ENCODE measurements at regions not wholly inside any gene's neighbourhood (a gene's known extent, or its start where the extent isn't known, plus 50 kb on each side); places are given as distances from the start of the nearest gene placed in this dataset.

GRCh38 chr11:86158704-86159580 lies 85.6 kb upstream of the EED start:
- DNase-seq (ENCODE audit: low spot score), result no peak
- Histone ChIP-seq H3K36me3 (ENCODE audit: control insufficient read depth in 4 of 4, insufficient read depth in 3 of 4, low read depth in 1 of 4, low read length in 3 of 4) (no peaks in the 10 kb centered on the region), H3K9me3 (ENCODE audit: control insufficient read depth in 4 of 4, low read length in 3 of 4) (no peaks in the 10 kb centered on the region), H3K27me3 (ENCODE audit: control insufficient read depth in 4 of 4, insufficient read depth in 4 of 4, low read length in 3 of 4) (no peaks in the 10 kb centered on the region), H3K27ac (ENCODE audit: low read depth in 1 of 2, low read length in 2 of 2) (no peak overlapping the region), H3K9ac (ENCODE audit: low read depth in 1 of 2, low read length in 2 of 2) (no peak overlapping the region), H3K4me3 (ENCODE audit: low read depth in 1 of 3, low read length in 3 of 3) (no peak overlapping the region), H3K4me1 (ENCODE audit: control insufficient read depth in 4 of 4, insufficient read depth in 4 of 4, low read length in 3 of 4) (peaks cover 0 to 10% (median 4%) of the 10 kb centered on the region in 4 donors)
- TF ChIP-seq HNF4G (IDR thresholded peaks at IDR 0.05) (no peak), NR2F2 (IDR thresholded peaks at IDR 0.05) (no peak), TAF1 (conservative IDR thresholded peaks at IDR 0.05) (no peak), GABPA (IDR thresholded peaks at IDR 0.05 in 1 of 2, conservative IDR thresholded peaks at IDR 0.05 in 1 of 2) (no peak), JUND (IDR thresholded peaks at IDR 0.05) (no peak), RXRA (IDR thresholded peaks at IDR 0.05) (no peak), ZBTB33 (IDR thresholded peaks at IDR 0.05) (no peak), HNF4A (conservative IDR thresholded peaks at IDR 0.05) (no peak), EGR1 (IDR thresholded peaks at IDR 0.05; ENCODE audit: low read depth in 2 of 2) (no peak), YY1 (IDR thresholded peaks at IDR 0.05) (no peak), FOXA1 (IDR thresholded peaks at IDR 0.05) (no peak)
- TF ChIP-seq, protein P1, sequence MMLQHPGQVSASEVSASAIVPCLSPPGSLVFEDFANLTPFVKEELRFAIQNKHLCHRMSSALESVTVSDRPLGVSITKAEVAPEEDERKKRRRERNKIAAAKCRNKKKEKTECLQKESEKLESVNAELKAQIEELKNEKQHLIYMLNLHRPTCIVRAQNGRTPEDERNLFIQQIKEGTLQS (IDR thresholded peaks at IDR 0.05), result no peak
- 90% methylated on average over 3 of the region's 3 CpGs for WGBS

DNA sequence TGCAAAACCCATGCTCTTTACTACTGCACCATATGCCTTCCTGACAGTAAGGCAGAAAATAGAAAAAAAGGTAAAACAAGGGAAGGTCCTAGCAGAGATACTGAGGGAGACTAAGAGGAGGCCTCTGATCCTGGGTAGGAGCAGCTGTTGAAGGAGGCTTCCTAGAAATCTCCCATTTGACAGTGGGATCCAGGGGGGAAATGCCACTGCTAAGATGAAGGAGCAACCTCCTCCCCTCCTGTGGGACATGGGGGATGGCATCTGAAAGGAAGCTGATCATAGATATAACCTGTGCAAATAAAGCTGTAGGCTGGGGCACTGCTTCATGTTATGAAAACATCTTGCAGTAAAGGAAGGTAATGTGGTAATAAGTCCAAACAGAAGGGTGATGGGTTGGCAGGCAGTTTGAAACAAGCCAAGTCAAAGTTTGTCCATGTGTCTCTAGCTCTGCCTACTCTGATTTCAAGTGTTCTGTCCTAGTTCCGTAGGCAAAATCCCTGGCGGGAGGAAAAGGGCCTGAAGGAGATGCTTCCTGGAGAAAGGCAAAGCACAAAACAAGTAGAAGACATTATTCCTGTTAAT lies 86.7 kb upstream of the EED start:
- H3K27ac ChIP-seq (ENCODE audit: low read depth in 1 of 2, low read length in 2 of 2), result no peak overlapping the region
- no peaks in the 10 kb centered on the region for H3K27me3 ChIP-seq (ENCODE audit: control insufficient read depth in 4 of 4, insufficient read depth in 4 of 4, low read length in 3 of 4)
- no peak overlapping the region for H3K9ac ChIP-seq (ENCODE audit: low read depth in 1 of 2, low read length in 2 of 2)
- 54% methylated on average over 2 of the region's 2 CpGs for WGBS
- H3K9me3 ChIP-seq (ENCODE audit: control insufficient read depth in 4 of 4, low read length in 3 of 4), result no peaks in the 10 kb centered on the region
- peaks cover 2 to 20% (median 8%) of the 10 kb centered on the region in 4 donors for H3K4me1 ChIP-seq (ENCODE audit: control insufficient read depth in 4 of 4, insufficient read depth in 4 of 4, low read length in 3 of 4)
- no peak for TF ChIP-seq EGR1 (IDR thresholded peaks at IDR 0.05; ENCODE audit: low read depth in 2 of 2)
- no peak overlapping the region for H3K4me3 ChIP-seq (ENCODE audit: low read depth in 1 of 3, low read length in 3 of 3)
- no peaks in the 10 kb centered on the region for H3K36me3 ChIP-seq (ENCODE audit: control insufficient read depth in 4 of 4, insufficient read depth in 3 of 4, low read depth in 1 of 4, low read length in 3 of 4)
- DNase-seq (ENCODE audit: low spot score), result no peak

- Histone ChIP-seq H3K9me3 (ENCODE audit: control insufficient read depth in 4 of 4, low read length in 3 of 4) (no peaks in the 10 kb centered on the region), H3K4me3 (ENCODE audit: low read depth in 1 of 3, low read length in 3 of 3) (no peak overlapping the region), H3K4me1 (ENCODE audit: control insufficient read depth in 4 of 4, insufficient read depth in 4 of 4, low read length in 3 of 4) (peaks cover under 1 to 26% (median 13%) of the 10 kb centered on the region in 4 donors), H3K27ac (ENCODE audit: low read depth in 1 of 2, low read length in 2 of 2) (no peak overlapping the region), H3K9ac (ENCODE audit: low read depth in 1 of 2, low read length in 2 of 2) (no peak overlapping the region), H3K36me3 (ENCODE audit: control insufficient read depth in 4 of 4, insufficient read depth in 3 of 4, low read depth in 1 of 4, low read length in 3 of 4) (no peaks in the 10 kb centered on the region), H3K27me3 (ENCODE audit: control insufficient read depth in 4 of 4, insufficient read depth in 4 of 4, low read length in 3 of 4) (no peaks in the 10 kb centered on the region)
- TF ChIP-seq EGR1 (IDR thresholded peaks at IDR 0.05; ENCODE audit: low read depth in 2 of 2) (no peak), ZBTB33 (IDR thresholded peaks at IDR 0.05) (no peak), FOXA2 (IDR thresholded peaks at IDR 0.05) (no peak), NR2F2 (IDR thresholded peaks at IDR 0.05) (no peak)
- TF ChIP-seq, protein P2, sequence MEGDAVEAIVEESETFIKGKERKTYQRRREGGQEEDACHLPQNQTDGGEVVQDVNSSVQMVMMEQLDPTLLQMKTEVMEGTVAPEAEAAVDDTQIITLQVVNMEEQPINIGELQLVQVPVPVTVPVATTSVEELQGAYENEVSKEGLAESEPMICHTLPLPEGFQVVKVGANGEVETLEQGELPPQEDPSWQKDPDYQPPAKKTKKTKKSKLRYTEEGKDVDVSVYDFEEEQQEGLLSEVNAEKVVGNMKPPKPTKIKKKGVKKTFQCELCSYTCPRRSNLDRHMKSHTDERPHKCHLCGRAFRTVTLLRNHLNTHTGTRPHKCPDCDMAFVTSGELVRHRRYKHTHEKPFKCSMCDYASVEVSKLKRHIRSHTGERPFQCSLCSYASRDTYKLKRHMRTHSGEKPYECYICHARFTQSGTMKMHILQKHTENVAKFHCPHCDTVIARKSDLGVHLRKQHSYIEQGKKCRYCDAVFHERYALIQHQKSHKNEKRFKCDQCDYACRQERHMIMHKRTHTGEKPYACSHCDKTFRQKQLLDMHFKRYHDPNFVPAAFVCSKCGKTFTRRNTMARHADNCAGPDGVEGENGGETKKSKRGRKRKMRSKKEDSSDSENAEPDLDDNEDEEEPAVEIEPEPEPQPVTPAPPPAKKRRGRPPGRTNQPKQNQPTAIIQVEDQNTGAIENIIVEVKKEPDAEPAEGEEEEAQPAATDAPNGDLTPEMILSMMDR (IDR thresholded peaks at IDR 0.05; ENCODE audit: low read depth, low read length, missing input control), result no peak
- TF ChIP-seq, protein P3, sequence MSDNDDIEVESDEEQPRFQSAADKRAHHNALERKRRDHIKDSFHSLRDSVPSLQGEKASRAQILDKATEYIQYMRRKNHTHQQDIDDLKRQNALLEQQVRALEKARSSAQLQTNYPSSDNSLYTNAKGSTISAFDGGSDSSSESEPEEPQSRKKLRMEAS (IDR thresholded peaks at IDR 0.05), result no peak
- DNase-seq (ENCODE audit: low spot score), result no peak
- 82% methylated on average over 3 of the region's 3 CpGs for WGBS
Measured at GRCh38 chr11:86156397-86156955, 87.6 kb upstream of the PICALM start.
